ENCODE measurements at regions not wholly inside any gene's neighbourhood (a gene's known extent, or its start where the extent isn't known, plus 50 kb on each side); places are given as distances from the start of the nearest gene placed in this dataset.

DNA sequence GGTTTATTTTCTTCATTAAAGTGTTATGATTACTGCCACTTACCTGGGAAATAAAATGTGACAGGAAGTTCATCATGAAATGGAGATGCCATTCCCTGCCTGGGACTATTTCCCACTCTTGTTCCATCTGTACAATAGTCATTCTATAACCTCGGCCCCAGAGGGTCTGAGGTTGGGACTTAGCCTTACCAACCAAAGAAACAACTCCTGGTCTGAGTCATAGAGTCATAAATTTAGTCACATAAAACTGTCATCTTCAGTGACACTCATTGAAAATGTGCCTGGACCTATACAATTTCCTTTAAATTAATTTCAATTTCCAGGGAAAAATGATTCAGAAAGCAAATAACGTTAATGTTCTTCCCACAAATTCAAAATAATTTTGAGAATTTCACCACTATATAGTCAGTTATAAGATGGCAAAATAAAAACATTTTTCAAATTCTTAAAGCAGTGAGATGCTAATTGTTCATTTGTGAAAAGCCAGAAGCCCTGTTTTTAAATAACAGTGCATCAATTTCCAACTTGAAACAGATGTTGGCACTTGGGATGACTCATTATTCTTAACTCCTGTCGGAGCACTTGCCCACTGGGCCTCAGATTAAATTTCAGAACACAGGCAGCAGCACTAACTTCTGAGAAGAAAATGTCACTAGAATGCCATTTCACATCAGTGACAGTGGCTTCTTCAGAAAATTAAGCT lies 201.2 kb upstream of the SMLR1 start:
- peaks cover 11% of the 10 kb centered on the region for H3K36me3 Mint-ChIP-seq (ENCODE audit: low read depth)
- peaks cover 17% of the 10 kb centered on the region for H3K4me1 Mint-ChIP-seq
- no peak for DNase-seq
- H3K27me3 Mint-ChIP-seq (ENCODE audit: low read depth, poor library complexity): peaks cover 4% of the 10 kb centered on the region
- H3K27ac Mint-ChIP-seq: peak overlapping the region; percentile 72
- H3K9me3 Mint-ChIP-seq: peaks cover 23% of the 10 kb centered on the region
- TF ChIP-seq, protein P1, sequence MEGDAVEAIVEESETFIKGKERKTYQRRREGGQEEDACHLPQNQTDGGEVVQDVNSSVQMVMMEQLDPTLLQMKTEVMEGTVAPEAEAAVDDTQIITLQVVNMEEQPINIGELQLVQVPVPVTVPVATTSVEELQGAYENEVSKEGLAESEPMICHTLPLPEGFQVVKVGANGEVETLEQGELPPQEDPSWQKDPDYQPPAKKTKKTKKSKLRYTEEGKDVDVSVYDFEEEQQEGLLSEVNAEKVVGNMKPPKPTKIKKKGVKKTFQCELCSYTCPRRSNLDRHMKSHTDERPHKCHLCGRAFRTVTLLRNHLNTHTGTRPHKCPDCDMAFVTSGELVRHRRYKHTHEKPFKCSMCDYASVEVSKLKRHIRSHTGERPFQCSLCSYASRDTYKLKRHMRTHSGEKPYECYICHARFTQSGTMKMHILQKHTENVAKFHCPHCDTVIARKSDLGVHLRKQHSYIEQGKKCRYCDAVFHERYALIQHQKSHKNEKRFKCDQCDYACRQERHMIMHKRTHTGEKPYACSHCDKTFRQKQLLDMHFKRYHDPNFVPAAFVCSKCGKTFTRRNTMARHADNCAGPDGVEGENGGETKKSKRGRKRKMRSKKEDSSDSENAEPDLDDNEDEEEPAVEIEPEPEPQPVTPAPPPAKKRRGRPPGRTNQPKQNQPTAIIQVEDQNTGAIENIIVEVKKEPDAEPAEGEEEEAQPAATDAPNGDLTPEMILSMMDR (IDR thresholded peaks at IDR 0.05): no peak
- no peak overlapping the region for H3K4me3 Mint-ChIP-seq

DNA sequence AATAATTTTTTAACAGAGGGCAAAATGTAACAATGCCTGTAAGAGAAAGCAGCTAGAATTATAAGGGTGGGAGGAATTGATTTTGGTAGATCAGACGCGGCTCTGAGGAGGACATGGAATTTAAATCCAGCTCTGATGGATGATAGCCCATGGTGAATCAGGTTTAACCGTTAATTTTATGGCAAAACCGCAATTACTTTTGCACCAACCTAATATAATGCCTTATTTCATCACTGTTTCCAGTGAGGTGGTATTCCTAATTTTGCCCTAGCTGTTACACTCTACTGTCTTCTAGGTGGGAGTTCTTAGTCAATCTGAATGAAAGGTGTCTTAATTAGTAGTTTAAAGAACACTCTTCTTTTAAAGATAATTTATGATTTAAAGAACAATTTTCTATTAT lies 198.3 kb upstream of the SMLR1 start:
- H3K27ac Mint-ChIP-seq: no peak overlapping the region
- H3K9me3 Mint-ChIP-seq: peaks cover 7% of the 10 kb centered on the region
- H3K36me3 Mint-ChIP-seq (ENCODE audit: low read depth): no peaks in the 10 kb centered on the region
- peaks cover 4% of the 10 kb centered on the region for H3K27me3 Mint-ChIP-seq (ENCODE audit: low read depth, poor library complexity)
- DNase-seq: no peak
- H3K4me3 Mint-ChIP-seq: no peak overlapping the region
- TF ChIP-seq, protein P1 (IDR thresholded peaks at IDR 0.05): no peak
- H3K4me1 Mint-ChIP-seq: peaks cover 34% of the 10 kb centered on the region

DNA sequence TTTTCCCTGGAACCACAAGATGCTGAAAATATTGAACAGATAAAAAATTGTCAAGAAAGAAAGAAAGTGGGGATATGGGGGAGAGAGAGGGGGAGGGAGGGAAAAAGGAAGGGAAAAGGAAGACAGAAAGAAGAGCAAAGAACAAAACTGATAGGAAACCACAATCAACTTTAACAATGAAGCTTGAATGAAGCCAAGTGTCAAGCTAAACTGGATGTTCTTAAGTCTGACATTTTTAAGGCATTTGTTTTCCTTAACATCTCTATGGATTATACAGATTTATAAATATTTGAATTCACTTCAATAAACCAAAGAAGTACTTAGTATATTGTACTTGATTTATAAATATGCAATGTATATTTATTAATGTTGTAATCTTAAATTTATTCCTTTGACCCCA lies 197.6 kb upstream of the SMLR1 start:
- Mint-ChIP-seq H3K36me3 (ENCODE audit: low read depth) (no peaks in the 10 kb centered on the region), H3K9me3 (peaks cover 3% of the 10 kb centered on the region), H3K4me3 (no peak overlapping the region), H3K27me3 (ENCODE audit: low read depth, poor library complexity) (peaks cover 4% of the 10 kb centered on the region), H3K4me1 (peaks cover 31% of the 10 kb centered on the region), H3K27ac (no peak overlapping the region)
- no peak for DNase-seq
- TF ChIP-seq, protein P1 (IDR thresholded peaks at IDR 0.05): no peak

DNA sequence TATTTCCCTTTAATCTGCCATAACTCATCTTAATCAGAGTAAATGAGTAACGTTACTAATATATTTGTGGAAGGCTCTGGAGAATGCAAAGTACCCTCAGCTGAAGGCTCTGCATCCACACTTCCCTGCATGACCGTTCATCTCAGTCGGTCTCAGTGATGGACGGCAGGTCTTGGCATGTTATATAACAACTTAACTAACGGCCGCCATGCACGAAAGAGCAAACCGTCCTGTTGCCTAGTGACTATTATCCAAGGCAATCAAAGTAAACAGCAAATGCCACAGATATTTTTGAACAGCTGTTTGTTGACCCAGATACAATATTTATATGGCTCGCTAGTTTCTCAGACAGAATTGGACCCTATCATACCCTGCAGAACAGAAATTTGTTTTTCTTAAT lies 194.9 kb upstream of the SMLR1 start:
- Mint-ChIP-seq H3K4me1 (peaks cover 20% of the 10 kb centered on the region), H3K4me3 (no peak overlapping the region), H3K36me3 (ENCODE audit: low read depth) (no peaks in the 10 kb centered on the region), H3K27ac (no peak overlapping the region), H3K9me3 (peaks cover 14% of the 10 kb centered on the region), H3K27me3 (ENCODE audit: low read depth, poor library complexity) (peaks cover 7% of the 10 kb centered on the region)
- DNase-seq: peak; percentile 9
- TF ChIP-seq, protein P1 (IDR thresholded peaks at IDR 0.05): no peak

DNA sequence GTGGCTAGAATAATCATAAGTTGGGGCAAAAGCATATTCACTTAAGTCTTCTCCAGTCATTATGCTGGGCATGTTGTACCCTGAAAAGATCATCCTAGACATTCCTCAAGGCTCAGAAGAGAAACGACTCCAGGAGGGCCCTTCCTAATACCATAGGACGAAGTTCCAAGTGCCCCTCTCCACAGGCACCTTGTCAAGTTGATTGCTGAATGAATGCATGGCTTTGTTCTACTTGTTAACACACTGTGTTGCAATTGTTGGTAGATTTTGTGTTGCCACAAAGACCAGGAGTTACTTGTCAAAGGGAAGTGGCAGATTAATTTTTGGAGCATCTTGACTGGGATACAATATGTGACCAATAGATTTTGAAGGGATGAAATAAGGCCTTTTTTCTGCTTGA lies 194.3 kb upstream of the SMLR1 start:
- peaks cover 20% of the 10 kb centered on the region for H3K4me1 Mint-ChIP-seq
- H3K27me3 Mint-ChIP-seq (ENCODE audit: low read depth, poor library complexity): peaks cover 7% of the 10 kb centered on the region
- DNase-seq: no peak
- H3K27ac Mint-ChIP-seq: peak overlapping the region; percentile 72
- no peak overlapping the region for H3K4me3 Mint-ChIP-seq
- H3K9me3 Mint-ChIP-seq: peaks cover 20% of the 10 kb centered on the region
- H3K36me3 Mint-ChIP-seq (ENCODE audit: low read depth): no peaks in the 10 kb centered on the region
- TF ChIP-seq, protein P1 (IDR thresholded peaks at IDR 0.05): no peak

DNA sequence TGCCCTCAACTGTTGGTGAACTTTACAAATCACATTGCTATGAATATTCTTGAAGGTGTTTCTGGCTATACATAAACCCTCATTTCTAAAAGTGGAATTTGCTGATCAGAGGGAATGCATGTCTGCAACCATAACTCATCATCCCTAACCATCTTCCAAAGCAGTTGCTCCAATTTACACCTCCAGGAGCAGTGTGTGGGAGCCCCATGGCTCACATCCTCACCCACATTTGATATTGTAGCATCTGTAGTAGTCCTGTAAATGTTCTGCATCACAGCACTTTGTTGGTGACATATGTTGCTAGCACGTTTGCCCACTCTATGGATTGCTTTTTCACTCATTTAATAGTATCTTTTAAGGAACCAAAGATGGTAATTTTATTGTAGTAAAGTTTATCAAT lies 183.8 kb upstream of the SMLR1 start:
- Mint-ChIP-seq H3K27ac (no peak overlapping the region), H3K36me3 (ENCODE audit: low read depth) (peaks cover 6% of the 10 kb centered on the region), H3K9me3 (peaks cover 40% of the 10 kb centered on the region), H3K4me3 (no peak overlapping the region), H3K4me1 (no peaks in the 10 kb centered on the region), H3K27me3 (ENCODE audit: low read depth, poor library complexity) (peaks cover 3% of the 10 kb centered on the region)
- no peak for DNase-seq
- TF ChIP-seq, protein P1 (IDR thresholded peaks at IDR 0.05): no peak
